ENCODE measurements at regions not wholly inside any gene's neighbourhood (a gene's known extent, or its start where the extent isn't known, plus 50 kb on each side); places are given as distances from the start of the nearest gene placed in this dataset.

- no peak overlapping the region for H3K4me3 ChIP-seq
- DNase-seq (ENCODE audit: low read depth in 1 of 2, low spot score in 1 of 2) (peak in 1 of 2 experiments; percentile 52), FAIRE-seq (no peak), ATAC-seq (peak in 1 of 2 experiments; percentile 55; a peak in 3 of 6 replicates)
- ChIA-PET POLR2A (no interaction called here), CTCF (interaction anchor here (0.8 kb wide), 1 partner anchor 11 kb away, joined by 3 read pairs; no protein-coding TSS in a partner anchor)
- H3K4me2 ChIP-seq, result no peak overlapping the region
- WGBS (ENCODE audit: missing lambda C conversion rate), result 77% methylated on average over 6 of the region's 6 CpGs
- H3K4me1 ChIP-seq, result peaks cover 37% of the 10 kb centered on the region
- no peak for TF ChIP-seq POLR2AphosphoS2 (conservative IDR thresholded peaks at IDR 0.05; ENCODE audit: low read length)
- TF ChIP-seq POLR2A (IDR thresholded peaks at IDR 0.05; ENCODE audit: low read length), result no peak
- TF ChIP-seq FOXS1 (CRISPR knock-in tag; IDR thresholded peaks at IDR 0.05), result no peak
- no peak for TF ChIP-seq RNF2 (IDR thresholded peaks at IDR 0.05; ENCODE audit: borderline replicate concordance, low read depth)
- no peak for TF ChIP-seq JUN (IDR thresholded peaks at IDR 0.05)
- no peak for TF ChIP-seq HOXB5 (CRISPR knock-in tag; IDR thresholded peaks at IDR 0.05)
- no peak for TF ChIP-seq SREBF2 (IDR thresholded peaks at IDR 0.05)
- no peak for TF ChIP-seq EHMT2 (IDR thresholded peaks at IDR 0.05; ENCODE audit: low read depth)
- TF ChIP-seq EHF (CRISPR knock-in tag; IDR thresholded peaks at IDR 0.05), result no peak
- no peak for TF ChIP-seq ZFP36 (IDR thresholded peaks at IDR 0.05; ENCODE audit: borderline replicate concordance, partially characterized antibody)
- no peak for TF ChIP-seq REST (IDR thresholded peaks at IDR 0.05)
- TF ChIP-seq HOXA7 (CRISPR knock-in tag; IDR thresholded peaks at IDR 0.05), result no peak
- TF ChIP-seq NFE2L2 (conservative IDR thresholded peaks at IDR 0.05; ENCODE audit: low read length), result no peak
- no peak for TF ChIP-seq CTCF (IDR thresholded peaks at IDR 0.05)
- no peak for TF ChIP-seq CBX8 (IDR thresholded peaks at IDR 0.05)
- H3K9me3 ChIP-seq, result peaks cover 14% of the 10 kb centered on the region; the same call in 2 of the 3 replicates
- peak overlapping the region; percentile 47 to 82; a peak in 5 of 6 replicates for H3K27ac ChIP-seq
These were observed 300.5 kb downstream of the TRIML1 start for GRCh38 chr4:188439641-188440311.

GRCh38 chr4:188444500-188444899, 305.3 kb downstream of the TRIML1 start:
- no peak for DNase-seq (ENCODE audit: low read depth in 1 of 2, low spot score in 1 of 2)
- H3K4me2 ChIP-seq, result peak overlapping the region; percentile 65
- TF ChIP-seq NPAS2 (CRISPR knock-in tag; IDR thresholded peaks at IDR 0.05; ENCODE audit: borderline replicate concordance), result 0 out of 2 replicates have a peak, but pooled peaks have one; percentile 20
- TF ChIP-seq HES2 (IDR thresholded peaks at IDR 0.05), result no peak
- TF ChIP-seq RAD21 (conservative IDR thresholded peaks at IDR 0.05 in 1 of 2, IDR thresholded peaks at IDR 0.05 in 1 of 2), result no peak
- TF ChIP-seq TP53 (CRISPR knock-in tag; IDR thresholded peaks at IDR 0.05), result no peak
- TF ChIP-seq POLR2A (IDR thresholded peaks at IDR 0.05; ENCODE audit: low read length), result no peak
- TF ChIP-seq ATOH8 (CRISPR knock-in tag; IDR thresholded peaks at IDR 0.05; ENCODE audit: low read depth), result peak; percentile 71; the same call in 1 of the 2 replicates
- TF ChIP-seq HOXA7 (CRISPR knock-in tag; IDR thresholded peaks at IDR 0.05), result 0 out of 2 replicates have a peak, but pooled peaks have one; percentile 25
- TF ChIP-seq FOSL2 (IDR thresholded peaks at IDR 0.05), result no peak
- TF ChIP-seq FOSL2 (CRISPR knock-in tag; IDR thresholded peaks at IDR 0.05), result no peak
- no peak for TF ChIP-seq CBX2 (IDR thresholded peaks at IDR 0.05; ENCODE audit: borderline replicate concordance, low read depth)
- no peak for TF ChIP-seq JUN (IDR thresholded peaks at IDR 0.05)
- no peak for TF ChIP-seq RNF2 (IDR thresholded peaks at IDR 0.05; ENCODE audit: borderline replicate concordance, low read depth)
- no peak for TF ChIP-seq SMC3 (IDR thresholded peaks at IDR 0.05)
- no peak for TF ChIP-seq PHF8 (IDR thresholded peaks at IDR 0.05; ENCODE audit: borderline replicate concordance, low read depth)
- TF ChIP-seq MAX (IDR thresholded peaks at IDR 0.05), result no peak
- TF ChIP-seq RARB (CRISPR knock-in tag; IDR thresholded peaks at IDR 0.05), result no peak
- no peak for TF ChIP-seq KDM5A (IDR thresholded peaks at IDR 0.05)
- TF ChIP-seq CBX8 (IDR thresholded peaks at IDR 0.05), result no peak
- no peak for TF ChIP-seq ESRRA (IDR thresholded peaks at IDR 0.05; ENCODE audit: borderline replicate concordance, low read length)
- TF ChIP-seq RFX5 (IDR thresholded peaks at IDR 0.05), result no peak
- no peak for TF ChIP-seq FOXS1 (CRISPR knock-in tag; IDR thresholded peaks at IDR 0.05)

More at GRCh38 chr4:188444500-188444899, 305.3 kb downstream of the TRIML1 start:
- Histone ChIP-seq H3K4me3 (no peak overlapping the region; the same call in 2 of the 3 replicates), H3K4me1 (peaks cover 28% of the 10 kb centered on the region), H3K27ac (peak overlapping the region; percentile 99), H3K9me3 (peaks cover 11% of the 10 kb centered on the region; the same call in 2 of the 3 replicates)
- ChIA-PET POLR2A (no interaction called here), CTCF (no interaction called here)
- WGBS (ENCODE audit: missing lambda C conversion rate), result 40% methylated on average over 4 of the region's 4 CpGs
- FAIRE-seq (no peak), ATAC-seq (peak; percentile 61 to 74)

Data from A549 (cell line).